ENCODE measurements at regions not wholly inside any gene's neighbourhood (a gene's known extent, or its start where the extent isn't known, plus 50 kb on each side); places are given as distances from the start of the nearest gene placed in this dataset.

DNA sequence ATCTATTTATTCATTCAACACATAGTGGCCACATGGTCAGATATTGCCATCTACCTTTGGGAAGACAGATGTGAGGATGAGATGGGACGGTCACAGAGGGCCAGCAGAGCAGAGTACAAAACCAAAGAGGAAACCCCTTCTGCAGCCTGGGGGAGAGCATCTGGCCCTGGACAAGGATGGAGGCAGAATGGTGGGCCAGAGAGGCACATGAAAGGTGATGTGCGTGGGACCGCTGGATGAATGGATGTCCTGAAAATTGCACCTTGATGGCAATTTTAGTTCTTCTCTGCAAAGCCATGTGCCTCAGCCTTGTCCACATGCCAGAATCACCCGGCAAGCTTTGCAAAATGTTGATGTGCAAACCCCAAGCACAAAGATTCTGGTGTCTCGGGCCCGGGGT lies 77.4 kb upstream of the CD93 start:
- no peak overlapping the region for H2AK5ac ChIP-seq (ENCODE audit: low read depth, low read length)
- no peak overlapping the region for H3K4ac ChIP-seq (ENCODE audit: low read length)
- no peak overlapping the region for H3K4me2 ChIP-seq (ENCODE audit: insufficient read depth, low read length, poor library complexity, severe bottlenecking)
- no peaks in the 10 kb centered on the region for H3K36me3 ChIP-seq (replicated peaks in 1 of 2; ENCODE audit: control insufficient read depth in 2 of 2, insufficient read depth in 2 of 2, low read length in 2 of 2)
- peaks cover 0 to 7% of the 10 kb centered on the region in 2 donors for H3K4me1 ChIP-seq (ENCODE audit: control insufficient read depth in 2 of 2, insufficient read depth in 1 of 2, low read depth in 1 of 2, low read length in 2 of 2)
- no CpG with 5 or more reads among the region's 6 CpGs for WGBS, 2 donors (ENCODE audit: extremely low coverage in 2 of 2, insufficient read length in 2 of 2, insufficient replicate concordance in 1 of 2)
- DNase-seq (ENCODE audit: low spot score): no peak
- no peak overlapping the region for H3K9ac ChIP-seq (ENCODE audit: low read depth, low read length, poor library complexity)
- no peak overlapping the region for H2AFZ ChIP-seq (ENCODE audit: low read length)
- H4K91ac ChIP-seq (ENCODE audit: low read depth, low read length, poor library complexity): no peak overlapping the region
- no peak overlapping the region for H3K27ac ChIP-seq (replicated peaks; ENCODE audit: low read length)
- no peak overlapping the region for H2BK120ac ChIP-seq (ENCODE audit: low read depth, low read length)
- no peaks in the 10 kb centered on the region for H3K27me3 ChIP-seq (ENCODE audit: control insufficient read depth in 3 of 3, insufficient read depth in 3 of 3, low read depth in 1 of 3, low read length in 3 of 3)
- H2BK15ac ChIP-seq (ENCODE audit: low read length): no peak overlapping the region
- H3K79me1 ChIP-seq (ENCODE audit: low read depth, low read length): no peaks in the 10 kb centered on the region
- H2BK12ac ChIP-seq (ENCODE audit: low read length): no peak overlapping the region
- H3K23ac ChIP-seq (ENCODE audit: low read depth, low read length, poor library complexity): no peak overlapping the region
- H3K4me3 ChIP-seq (ENCODE audit: low read length in 2 of 2): no peak overlapping the region
- no peak overlapping the region for H3K18ac ChIP-seq (ENCODE audit: low read length)
- peak overlapping the region; percentile 40 for H2BK5ac ChIP-seq (ENCODE audit: low read length)
- no peak overlapping the region for H4K8ac ChIP-seq (ENCODE audit: low read depth, low read length)
- no peaks in the 10 kb centered on the region for H3K9me3 ChIP-seq (replicated peaks in 1 of 2; ENCODE audit: control insufficient read depth in 2 of 2, insufficient read depth in 1 of 2, low read depth in 1 of 2, low read length in 2 of 2)
- no peak overlapping the region for H3K14ac ChIP-seq (ENCODE audit: low read length)

GRCh38 chr20:23162887-23163286 lies 76.8 kb upstream of the CD93 start:
- no peak for DNase-seq (ENCODE audit: low spot score)
- Histone ChIP-seq H3K27me3 (ENCODE audit: control insufficient read depth in 3 of 3, insufficient read depth in 3 of 3, low read depth in 1 of 3, low read length in 3 of 3) (no peaks in the 10 kb centered on the region), H4K8ac (ENCODE audit: low read depth, low read length) (no peak overlapping the region), H2BK5ac (ENCODE audit: low read length) (no peak overlapping the region), H3K9me3 (replicated peaks in 1 of 2; ENCODE audit: control insufficient read depth in 2 of 2, insufficient read depth in 1 of 2, low read depth in 1 of 2, low read length in 2 of 2) (no peaks in the 10 kb centered on the region), H2BK12ac (ENCODE audit: low read length) (no peak overlapping the region), H3K4me2 (ENCODE audit: insufficient read depth, low read length, poor library complexity, severe bottlenecking) (no peak overlapping the region), H3K18ac (ENCODE audit: low read length) (peak overlapping the region; percentile 89), H3K27ac (replicated peaks; ENCODE audit: low read length) (no peak overlapping the region), H4K91ac (ENCODE audit: low read depth, low read length, poor library complexity) (no peak overlapping the region), H3K36me3 (replicated peaks in 1 of 2; ENCODE audit: control insufficient read depth in 2 of 2, insufficient read depth in 2 of 2, low read length in 2 of 2) (no peaks in the 10 kb centered on the region), H3K4ac (ENCODE audit: low read length) (no peak overlapping the region), H3K23ac (ENCODE audit: low read depth, low read length, poor library complexity) (no peak overlapping the region), H2AK5ac (ENCODE audit: low read depth, low read length) (no peak overlapping the region), H3K9ac (ENCODE audit: low read depth, low read length, poor library complexity) (no peak overlapping the region), H3K14ac (ENCODE audit: low read length) (no peak overlapping the region), H3K4me1 (ENCODE audit: control insufficient read depth in 2 of 2, insufficient read depth in 1 of 2, low read depth in 1 of 2, low read length in 2 of 2) (peaks cover 0 to 7% of the 10 kb centered on the region in 2 donors), H3K4me3 (ENCODE audit: low read length in 2 of 2) (no peak overlapping the region), H2AFZ (ENCODE audit: low read length) (no peak overlapping the region), H2BK15ac (ENCODE audit: low read length) (no peak overlapping the region), H2BK120ac (ENCODE audit: low read depth, low read length) (no peak overlapping the region), H3K79me1 (ENCODE audit: low read depth, low read length) (no peaks in the 10 kb centered on the region)
- no CpG with 5 or more reads among the region's 5 CpGs for WGBS, 2 donors (ENCODE audit: extremely low coverage in 2 of 2, insufficient read length in 2 of 2, insufficient replicate concordance in 1 of 2)

DNA sequence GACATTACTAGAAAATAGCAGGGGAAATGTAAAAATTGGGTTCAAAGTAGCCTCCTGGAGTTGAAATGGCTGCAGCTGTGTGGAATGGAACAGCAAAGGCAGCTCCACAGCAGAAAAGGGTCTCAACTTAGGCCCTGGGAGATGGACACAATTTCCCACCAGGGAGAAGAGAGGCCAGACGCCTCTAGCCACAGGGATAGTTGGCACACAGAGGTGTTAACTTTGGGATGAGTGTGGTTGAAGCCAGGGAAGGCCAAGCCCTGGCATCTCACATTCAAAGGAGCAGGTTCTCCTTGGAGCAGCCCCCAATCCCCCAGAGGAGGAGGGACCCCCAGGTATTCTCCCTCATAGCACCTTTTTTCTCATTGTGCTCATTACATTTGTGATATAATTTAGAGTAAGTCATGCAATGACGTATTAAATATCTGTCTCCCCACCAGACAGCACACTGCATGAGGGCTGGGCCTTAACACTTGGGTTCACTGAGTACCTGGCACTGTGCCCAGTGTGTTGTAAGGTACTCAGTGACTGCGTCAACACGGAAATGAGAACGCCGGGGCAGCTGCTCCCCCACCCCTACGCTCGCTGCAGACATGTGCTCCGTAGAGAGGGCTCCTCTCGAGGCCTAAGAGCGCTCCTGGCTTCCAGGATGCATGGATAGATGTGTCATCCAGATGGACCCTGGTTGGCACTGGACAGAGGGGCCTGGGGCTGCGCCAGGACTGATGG lies 76.0 kb upstream of the CD93 start:
- H4K8ac ChIP-seq (ENCODE audit: low read depth, low read length): no peak overlapping the region
- no peak overlapping the region for H2BK5ac ChIP-seq (ENCODE audit: low read length)
- H4K91ac ChIP-seq (ENCODE audit: low read depth, low read length, poor library complexity): no peak overlapping the region
- H3K18ac ChIP-seq (ENCODE audit: low read length): peak overlapping the region; percentile 11
- no peak overlapping the region for H2AFZ ChIP-seq (ENCODE audit: low read length)
- H3K9me3 ChIP-seq (replicated peaks in 1 of 2; ENCODE audit: control insufficient read depth in 2 of 2, insufficient read depth in 1 of 2, low read depth in 1 of 2, low read length in 2 of 2): no peaks in the 10 kb centered on the region
- peaks cover 0 to 7% of the 10 kb centered on the region in 2 donors for H3K4me1 ChIP-seq (ENCODE audit: control insufficient read depth in 2 of 2, insufficient read depth in 1 of 2, low read depth in 1 of 2, low read length in 2 of 2)
- no peak overlapping the region for H3K4ac ChIP-seq (ENCODE audit: low read length)
- H3K27ac ChIP-seq (replicated peaks; ENCODE audit: low read length): no peak overlapping the region
- H2AK5ac ChIP-seq (ENCODE audit: low read depth, low read length): peak overlapping the region; percentile 11
- no peak overlapping the region for H3K23ac ChIP-seq (ENCODE audit: low read depth, low read length, poor library complexity)
- H2BK15ac ChIP-seq (ENCODE audit: low read length): peak overlapping the region; percentile 14
- H3K27me3 ChIP-seq (ENCODE audit: control insufficient read depth in 3 of 3, insufficient read depth in 3 of 3, low read depth in 1 of 3, low read length in 3 of 3): no peaks in the 10 kb centered on the region
- no peaks in the 10 kb centered on the region for H3K79me1 ChIP-seq (ENCODE audit: low read depth, low read length)
- no peak for DNase-seq (ENCODE audit: low spot score)
- no peak overlapping the region for H2BK12ac ChIP-seq (ENCODE audit: low read length)
- H3K4me2 ChIP-seq (ENCODE audit: insufficient read depth, low read length, poor library complexity, severe bottlenecking): no peak overlapping the region
- no peak overlapping the region for H3K14ac ChIP-seq (ENCODE audit: low read length)
- H3K9ac ChIP-seq (ENCODE audit: low read depth, low read length, poor library complexity): no peak overlapping the region
- no CpG with 5 or more reads among the region's 12 CpGs for WGBS, 2 donors (ENCODE audit: extremely low coverage in 2 of 2, insufficient read length in 2 of 2, insufficient replicate concordance in 1 of 2)
- H3K4me3 ChIP-seq (ENCODE audit: low read length in 2 of 2): no peak overlapping the region
- H2BK120ac ChIP-seq (ENCODE audit: low read depth, low read length): no peak overlapping the region
- no peaks in the 10 kb centered on the region for H3K36me3 ChIP-seq (replicated peaks in 1 of 2; ENCODE audit: control insufficient read depth in 2 of 2, insufficient read depth in 2 of 2, low read length in 2 of 2)

GRCh38 chr20:23161244-23161891 lies 75.2 kb upstream of the CD93 start:
- Histone ChIP-seq H2BK5ac (ENCODE audit: low read length) (peak overlapping the region; percentile 49), H3K4me3 (ENCODE audit: low read length in 2 of 2) (no peak overlapping the region)

More at GRCh38 chr20:23161244-23161891, 75.2 kb upstream of the CD93 start:
- peak overlapping the region; percentile 57 for H2BK120ac ChIP-seq (ENCODE audit: low read depth, low read length)
- no peak overlapping the region for H2AFZ ChIP-seq (ENCODE audit: low read length)
- peak overlapping the region; percentile 74 for H2AK5ac ChIP-seq (ENCODE audit: low read depth, low read length)
- H3K23ac ChIP-seq (ENCODE audit: low read depth, low read length, poor library complexity): no peak overlapping the region
- no CpG with 5 or more reads among the region's 18 CpGs for WGBS, 2 donors (ENCODE audit: extremely low coverage in 2 of 2, insufficient read length in 2 of 2, insufficient replicate concordance in 1 of 2)
- H3K9ac ChIP-seq (ENCODE audit: low read depth, low read length, poor library complexity): no peak overlapping the region
- H3K36me3 ChIP-seq (replicated peaks in 1 of 2; ENCODE audit: control insufficient read depth in 2 of 2, insufficient read depth in 2 of 2, low read length in 2 of 2): no peaks in the 10 kb centered on the region
- H3K9me3 ChIP-seq (replicated peaks in 1 of 2; ENCODE audit: control insufficient read depth in 2 of 2, insufficient read depth in 1 of 2, low read depth in 1 of 2, low read length in 2 of 2): no peaks in the 10 kb centered on the region
- H3K27ac ChIP-seq (replicated peaks; ENCODE audit: low read length): no peak overlapping the region
- no peaks in the 10 kb centered on the region for H3K79me1 ChIP-seq (ENCODE audit: low read depth, low read length)
- no peak overlapping the region for H4K91ac ChIP-seq (ENCODE audit: low read depth, low read length, poor library complexity)
- peak overlapping the region; percentile 78 for H3K18ac ChIP-seq (ENCODE audit: low read length)
- no peak overlapping the region for H3K4me2 ChIP-seq (ENCODE audit: insufficient read depth, low read length, poor library complexity, severe bottlenecking)
- peaks cover 0 to 7% of the 10 kb centered on the region in 2 donors for H3K4me1 ChIP-seq (ENCODE audit: control insufficient read depth in 2 of 2, insufficient read depth in 1 of 2, low read depth in 1 of 2, low read length in 2 of 2)
- DNase-seq (ENCODE audit: low spot score): no peak
- peak overlapping the region; percentile 63 for H2BK12ac ChIP-seq (ENCODE audit: low read length)
- no peak overlapping the region for H4K8ac ChIP-seq (ENCODE audit: low read depth, low read length)
- H3K4ac ChIP-seq (ENCODE audit: low read length): no peak overlapping the region
- no peak overlapping the region for H3K14ac ChIP-seq (ENCODE audit: low read length)
- H2BK15ac ChIP-seq (ENCODE audit: low read length): peak overlapping the region; percentile 40
- no peaks in the 10 kb centered on the region for H3K27me3 ChIP-seq (ENCODE audit: control insufficient read depth in 3 of 3, insufficient read depth in 3 of 3, low read depth in 1 of 3, low read length in 3 of 3)

Data from neuronal stem cell (in vitro differentiated cells).